GM18508 (cell line): ENCODE measurements at regions not wholly inside any gene's neighbourhood (a gene's known extent, or its start where the extent isn't known, plus 50 kb on each side); places are given as distances from the start of the nearest gene placed in this dataset.

Experiments used
- ATAC-seq: cut with Tn5 transposase; IDR thresholded peaks from one replicate; pipeline ENCODE4 v1.9.1; 2021; ENCODE audit warnings: moderate number of reproducible peaks; ENCODE audit not compliant: insufficient read depth, unreplicated experiment

DNA sequence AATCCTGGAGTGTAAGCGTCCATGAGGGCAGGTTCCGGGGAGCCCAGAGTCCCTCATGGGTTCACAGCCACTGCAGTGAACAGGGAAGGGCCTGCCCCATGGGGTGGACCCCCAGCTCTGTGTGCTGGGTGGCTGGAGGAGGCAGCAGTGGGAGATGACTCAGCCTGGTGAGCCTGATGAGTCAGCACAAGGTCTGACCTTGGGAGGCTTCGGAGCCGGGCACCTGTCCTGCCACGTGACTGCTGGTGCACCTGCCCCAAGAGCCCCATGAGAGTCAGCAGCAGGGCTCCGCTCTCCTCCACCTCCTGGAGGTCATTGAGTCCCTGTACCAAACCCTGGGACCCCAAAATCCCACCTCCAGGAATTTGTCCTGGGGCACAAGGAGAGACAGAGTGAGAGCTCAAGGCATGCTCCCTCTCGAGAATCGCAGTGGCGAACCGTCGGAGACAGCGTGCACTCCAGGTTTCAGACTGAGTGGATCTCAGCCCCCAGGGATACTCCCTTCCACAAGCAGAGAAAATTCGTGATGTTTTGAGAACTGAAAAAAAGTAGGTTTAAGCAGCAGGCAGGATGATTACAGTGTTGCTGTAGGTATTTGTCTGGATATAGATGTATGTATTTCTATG is 1221.7 kb downstream of the BRD1 start:
- ATAC-seq = no peak

- ATAC-seq = no peak
Observed at GRCh38 chr22:48605125-48605524, 1222.5 kb downstream of the BRD1 start.

DNA sequence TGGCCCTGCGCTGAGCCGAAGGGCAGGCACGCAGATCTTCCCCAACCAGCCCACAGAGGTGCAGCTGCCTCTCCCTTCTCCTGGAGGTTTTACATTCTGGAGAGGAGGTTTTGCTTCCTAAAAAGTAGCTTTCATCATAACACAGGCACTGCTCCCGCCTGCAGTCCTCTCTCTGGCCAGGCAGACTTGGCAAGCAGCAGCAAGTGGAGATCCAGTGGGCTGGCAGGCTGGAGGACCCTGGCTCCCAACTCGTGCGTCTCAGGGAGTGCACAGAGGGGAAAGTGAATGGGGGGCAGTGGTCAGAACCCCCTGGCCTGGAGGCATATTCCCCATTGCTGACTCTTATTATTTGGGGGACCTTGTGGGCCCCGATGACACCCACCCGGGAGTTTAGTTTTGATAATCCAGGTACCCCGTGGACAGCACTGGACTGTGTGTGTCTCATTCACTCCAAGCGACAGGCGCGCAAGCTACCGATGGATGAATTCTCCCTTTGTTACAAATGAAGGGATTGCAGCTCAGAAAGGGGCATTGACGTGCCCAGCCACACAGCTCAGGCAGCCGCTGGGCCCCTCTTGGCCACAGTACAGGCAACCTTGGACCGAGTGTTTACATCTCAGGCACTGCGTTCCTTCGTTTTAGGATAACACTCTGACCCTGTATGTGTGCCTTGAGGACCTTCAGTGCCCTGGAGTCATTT is 1223.9 kb downstream of the BRD1 start:
- no peak for ATAC-seq

DNA sequence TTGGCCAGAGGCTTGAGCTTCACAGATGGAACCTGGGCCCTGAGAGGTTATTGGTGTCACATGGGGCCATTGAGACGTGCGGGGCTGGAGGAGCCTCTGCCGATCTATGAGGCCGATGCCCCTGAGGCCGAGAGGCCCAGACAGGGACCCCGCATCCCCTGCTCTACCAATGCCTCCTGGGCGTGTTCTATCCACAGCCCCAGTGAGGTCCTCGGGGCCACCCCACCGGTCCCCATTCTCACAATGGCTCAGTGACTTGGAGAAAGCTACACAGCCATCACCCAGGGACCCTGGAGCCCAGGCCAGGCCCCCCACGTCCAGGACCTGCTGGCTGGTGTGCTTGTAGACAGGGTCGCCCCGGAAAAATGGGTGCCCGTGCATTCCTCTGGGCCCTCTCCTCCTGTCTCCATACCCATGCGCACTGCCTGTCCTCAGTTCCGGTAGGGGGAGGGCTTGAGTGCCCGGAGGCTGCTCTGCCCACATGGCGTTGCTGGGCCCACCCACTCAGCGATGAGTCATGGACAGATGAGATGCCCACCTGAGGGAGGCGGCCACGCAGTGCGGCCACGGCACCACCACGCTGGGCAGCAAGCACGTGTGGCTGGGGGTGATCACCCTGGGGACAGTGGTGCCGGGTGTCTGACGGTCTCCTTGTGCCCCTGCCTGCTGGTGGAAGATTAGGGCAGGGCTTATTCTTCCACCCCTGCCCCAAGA is 1224.7 kb downstream of the BRD1 start:
- ATAC-seq = no peak

DNA sequence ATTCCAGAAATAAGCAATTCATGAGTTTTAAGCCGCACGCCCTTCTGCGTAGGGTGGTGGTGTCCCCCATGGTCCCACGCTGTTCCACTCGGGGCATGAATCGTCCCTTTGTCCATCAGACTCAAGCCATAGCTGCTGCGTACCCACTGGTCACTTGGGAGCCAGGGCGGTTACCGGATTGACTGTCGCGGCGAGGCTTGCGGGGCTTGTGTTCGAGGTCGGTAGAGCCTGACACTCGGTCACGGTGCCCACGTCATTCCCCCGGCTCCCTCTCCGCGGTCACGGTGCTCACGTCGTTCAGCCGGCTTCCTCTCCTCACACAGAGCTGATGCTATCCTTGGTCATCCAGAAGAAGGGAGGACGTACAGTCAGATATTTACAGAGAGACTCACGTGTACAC is 1227.0 kb downstream of the BRD1 start:
- ATAC-seq = no peak

GRCh38 chr22:48600171-48600570 is 1227.5 kb downstream of the BRD1 start:
- no peak for ATAC-seq

- no peak for ATAC-seq
Observed at GRCh38 chr22:48599346-48599745, 1228.3 kb downstream of the BRD1 start.

DNA sequence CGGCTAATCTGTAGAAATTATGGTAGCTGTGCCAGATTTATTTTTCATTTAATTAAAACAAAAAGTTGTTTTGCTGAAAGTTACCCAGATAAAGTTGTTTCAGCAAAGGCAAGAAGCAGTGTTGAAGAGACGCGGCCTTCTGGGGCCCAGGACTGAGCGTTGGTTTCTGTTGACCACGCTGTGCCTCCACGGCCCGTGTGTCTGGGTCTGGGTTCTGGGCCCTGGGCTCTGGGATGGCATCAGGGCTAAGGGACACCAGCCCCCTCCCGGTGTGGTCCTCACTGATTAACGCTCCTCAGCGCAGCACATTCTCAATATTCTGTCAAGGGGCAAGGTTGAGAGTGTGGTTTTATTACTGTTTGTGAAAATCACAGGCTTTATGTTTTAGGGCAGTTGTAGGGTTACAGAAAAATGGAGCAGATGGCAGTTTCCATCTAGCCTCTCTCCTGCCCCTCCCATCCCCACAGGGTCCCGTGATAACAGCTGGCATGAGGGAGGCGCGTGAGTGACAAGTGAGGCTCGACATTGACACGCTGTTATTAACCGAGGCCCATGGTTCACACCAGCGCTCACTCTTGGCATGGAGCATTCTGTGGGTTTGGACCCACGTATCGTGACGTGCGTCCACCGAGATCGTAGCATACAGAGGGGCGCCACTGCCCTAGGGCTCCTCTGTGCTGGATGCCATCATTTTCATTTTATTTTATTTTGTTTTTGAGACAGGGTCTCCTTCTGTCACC is 1231.4 kb downstream of the BRD1 start:
- no peak for ATAC-seq

- no peak for ATAC-seq
Observed at GRCh38 chr22:48595511-48595905, 1232.2 kb downstream of the BRD1 start.

DNA sequence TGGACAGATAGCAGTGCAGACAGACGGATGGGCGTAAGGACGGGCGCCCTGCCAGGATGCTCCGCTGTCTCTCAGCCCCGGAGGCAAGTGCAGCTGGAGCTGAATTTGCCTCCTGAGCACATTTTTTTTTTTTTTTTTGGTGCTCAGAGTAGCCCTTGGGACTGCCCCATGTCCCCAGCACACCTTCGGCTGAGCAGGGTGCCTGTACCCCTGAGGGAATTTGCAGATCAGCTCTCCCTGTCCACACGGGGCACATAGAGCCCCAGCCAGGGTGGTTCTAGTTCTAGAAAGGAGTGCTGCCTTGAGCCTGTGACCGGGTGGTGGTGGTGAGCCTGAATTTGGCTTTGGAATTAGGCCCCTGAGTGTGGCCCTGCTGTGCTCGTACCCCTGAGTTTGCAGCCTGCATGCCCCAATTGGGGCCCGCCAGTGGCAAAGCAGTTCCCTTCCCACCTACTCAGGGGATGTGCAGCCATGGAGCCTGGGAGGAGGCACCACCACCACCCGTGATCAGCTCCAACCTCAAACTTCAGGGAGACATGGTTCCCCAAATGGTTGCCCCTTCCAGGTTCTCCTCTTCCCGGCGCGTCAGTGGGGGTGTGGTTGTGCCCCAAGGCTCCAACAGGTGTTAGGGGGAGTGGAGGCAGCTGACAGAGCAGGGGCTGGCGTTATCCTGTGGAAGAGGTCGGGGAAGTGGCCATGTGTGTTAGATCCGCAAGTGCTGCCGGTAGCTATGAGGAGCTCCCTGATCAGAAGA is 1232.7 kb downstream of the BRD1 start:
- ATAC-seq = no peak

GRCh38 chr22:48594016-48594756 is 1233.5 kb downstream of the BRD1 start:
- no peak for ATAC-seq

DNA sequence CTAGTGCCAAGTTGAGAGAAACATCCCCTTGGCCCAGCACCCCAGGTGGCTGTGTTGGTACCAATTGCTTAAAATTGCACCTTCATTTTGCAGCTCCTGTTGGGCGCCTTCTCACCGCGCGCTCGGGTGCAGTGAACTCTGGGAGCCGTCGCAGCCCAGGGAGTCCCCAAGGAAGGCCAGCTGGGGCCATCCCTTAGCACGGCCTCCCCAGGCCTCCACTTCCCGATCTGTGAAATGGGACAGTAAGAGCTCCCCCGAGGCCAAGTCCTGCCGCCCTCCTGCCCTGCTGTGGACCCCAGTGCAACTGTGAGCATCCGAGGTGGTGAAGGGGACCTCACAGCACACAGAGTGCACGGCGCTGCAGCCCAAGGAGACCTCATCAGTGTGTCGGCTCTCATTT is 1234.1 kb downstream of the BRD1 start:
- no peak for ATAC-seq

DNA sequence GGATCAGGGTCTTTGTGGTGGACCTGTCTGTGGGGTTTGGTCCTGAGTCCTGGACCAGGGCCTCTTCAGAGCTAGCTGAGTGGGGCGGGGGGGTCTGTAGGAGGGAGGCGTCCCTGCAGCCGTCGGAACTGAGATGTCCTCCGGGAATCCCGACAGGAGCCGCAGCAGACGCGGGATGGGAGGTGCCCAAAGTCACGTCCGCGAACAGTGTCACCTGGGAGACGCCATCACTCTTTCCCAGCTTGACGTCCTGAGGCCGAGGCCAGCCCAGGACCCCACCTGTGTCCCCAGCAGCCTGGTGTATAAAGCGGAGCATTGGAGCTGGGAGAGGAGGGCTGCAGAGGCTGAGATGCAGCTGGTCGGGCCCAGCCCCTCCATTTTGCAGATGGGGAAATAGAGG is 1234.7 kb downstream of the BRD1 start:
- no peak for ATAC-seq

DNA sequence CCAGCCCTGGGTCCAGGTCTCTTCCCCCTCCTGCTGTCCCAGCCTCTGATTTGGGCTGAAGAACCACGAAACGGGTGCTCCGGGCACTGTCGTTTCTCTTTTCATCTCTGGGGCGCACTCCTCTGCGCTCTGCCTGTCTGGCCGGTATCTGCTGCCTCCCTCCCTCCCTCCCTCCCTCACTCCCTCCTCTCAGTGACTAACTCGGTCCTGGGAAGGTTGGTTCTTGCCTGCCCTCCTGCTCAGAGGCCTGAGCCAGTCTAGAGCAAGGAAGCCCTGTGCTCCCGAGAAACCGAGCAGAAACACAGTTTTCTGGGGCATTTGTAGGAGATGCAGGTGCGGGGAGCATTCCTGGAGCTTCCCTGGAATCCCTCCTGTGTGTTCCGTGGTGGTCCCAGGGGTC is 1235.2 kb downstream of the BRD1 start:
- no peak for ATAC-seq

- ATAC-seq = no peak
Observed at GRCh38 chr22:48592066-48592345, 1235.7 kb downstream of the BRD1 start.

GRCh38 chr22:48591286-48592065 is 1236.2 kb downstream of the BRD1 start:
- no peak for ATAC-seq

DNA sequence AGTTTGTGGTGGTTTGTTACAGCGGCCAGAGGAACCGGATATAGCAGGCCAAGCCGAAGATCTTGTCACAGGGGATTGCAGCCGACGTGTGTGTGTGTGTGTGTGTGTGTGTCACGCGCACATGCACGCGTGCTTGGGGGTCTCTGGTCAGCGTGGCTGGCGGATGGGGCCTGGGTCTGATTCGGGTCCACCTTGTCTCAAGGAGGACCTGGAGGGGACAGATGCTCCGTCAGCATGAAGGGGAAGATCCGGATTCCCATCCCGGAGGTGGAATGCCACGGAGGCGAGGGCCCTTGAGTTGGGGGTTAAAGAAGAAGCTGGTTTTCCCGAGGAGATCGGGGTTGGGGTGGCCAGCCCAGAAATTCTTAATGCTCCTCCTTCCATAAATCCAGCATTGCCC is 1237.8 kb downstream of the BRD1 start:
- no peak for ATAC-seq

GRCh38 chr22:48588878-48589450 is 1238.7 kb downstream of the BRD1 start:
- no peak for ATAC-seq
